HG03175 (cell line): ENCODE measurements at regions not wholly inside any gene's neighbourhood (a gene's known extent, or its start where the extent isn't known, plus 50 kb on each side); places are given as distances from the start of the nearest gene placed in this dataset.

Source experiments
- ATAC-seq: cut with Tn5 transposase; IDR thresholded peaks from one replicate; pipeline ENCODE4 v1.9.1; 2021; ENCODE audit warnings: mild to moderate bottlenecking, moderate library complexity; ENCODE audit not compliant: unreplicated experiment

DNA sequence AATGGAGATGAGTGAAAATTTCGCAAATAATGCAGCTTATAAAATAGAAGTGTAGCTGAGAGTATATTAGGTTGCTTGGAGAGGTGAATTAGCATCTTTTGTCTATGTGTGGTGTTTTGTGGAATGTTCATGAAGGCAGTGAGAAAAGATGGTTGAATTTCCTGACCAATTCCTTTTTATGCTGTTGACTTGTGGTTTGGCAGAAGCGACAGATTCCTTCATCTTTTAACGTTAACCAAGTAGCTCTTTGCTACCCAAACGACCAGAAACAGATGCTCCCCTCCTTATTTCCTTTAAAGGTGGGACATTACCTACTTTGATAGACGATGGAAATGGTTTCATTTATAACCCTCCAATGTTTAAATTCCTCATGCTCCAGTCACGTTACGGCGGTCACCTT is 390.5 kb downstream of the QKI start:
- ATAC-seq = no peak

DNA sequence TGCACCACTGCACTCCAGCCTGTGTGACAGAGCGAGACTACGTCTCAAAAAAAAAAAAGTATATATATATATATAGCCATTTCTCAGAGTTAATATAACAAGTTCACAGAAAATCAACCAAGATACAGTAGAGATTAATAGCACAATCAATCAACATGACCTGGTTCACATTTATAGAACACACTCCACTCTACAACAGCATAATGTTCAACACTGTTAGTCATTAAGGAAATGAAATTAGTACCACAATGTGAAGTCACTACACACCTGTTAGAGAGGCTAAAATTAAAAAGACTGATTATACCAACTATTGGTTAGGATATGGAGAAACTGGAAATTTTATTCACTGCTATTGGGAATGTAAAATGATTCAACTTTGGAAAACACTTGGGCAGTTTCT is 387.7 kb downstream of the QKI start:
- no peak for ATAC-seq

DNA sequence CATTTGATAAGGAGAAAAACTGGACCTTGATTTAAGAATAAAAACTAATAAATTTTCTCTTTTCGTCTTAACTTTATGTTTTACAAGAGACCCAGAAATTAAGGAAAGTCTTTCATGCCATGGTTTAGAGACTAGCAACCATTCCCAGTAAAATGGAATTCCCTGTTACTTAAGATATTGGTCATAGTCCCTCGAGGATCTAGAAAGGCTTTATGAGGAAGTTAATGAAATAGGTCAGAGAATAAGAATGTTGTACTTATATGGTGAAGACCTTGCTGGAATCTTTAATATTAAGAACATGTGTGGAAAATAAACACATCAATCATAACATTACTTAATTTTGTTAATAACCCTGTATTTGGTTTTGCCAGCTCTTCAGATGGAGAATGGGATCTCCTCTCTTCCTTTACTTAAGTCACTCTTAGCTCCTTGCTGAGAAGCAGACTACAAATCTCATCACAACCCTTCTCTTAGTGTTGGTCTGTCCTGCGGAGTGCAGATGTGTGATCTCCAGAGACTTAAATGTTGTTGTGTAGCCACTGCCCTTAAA is 382.9 kb downstream of the QKI start:
- ATAC-seq = no peak

GRCh38 chr6:163793011-163793983 is 378.8 kb downstream of the QKI start:
- ATAC-seq = peak; percentile 86

- no peak for ATAC-seq
Measured at GRCh38 chr6:163790266-163790840, 375.8 kb downstream of the QKI start.

GRCh38 chr6:163789199-163789810 is 374.8 kb downstream of the QKI start:
- ATAC-seq = no peak

GRCh38 chr6:163786995-163787671 is 372.6 kb downstream of the QKI start:
- no peak for ATAC-seq

DNA sequence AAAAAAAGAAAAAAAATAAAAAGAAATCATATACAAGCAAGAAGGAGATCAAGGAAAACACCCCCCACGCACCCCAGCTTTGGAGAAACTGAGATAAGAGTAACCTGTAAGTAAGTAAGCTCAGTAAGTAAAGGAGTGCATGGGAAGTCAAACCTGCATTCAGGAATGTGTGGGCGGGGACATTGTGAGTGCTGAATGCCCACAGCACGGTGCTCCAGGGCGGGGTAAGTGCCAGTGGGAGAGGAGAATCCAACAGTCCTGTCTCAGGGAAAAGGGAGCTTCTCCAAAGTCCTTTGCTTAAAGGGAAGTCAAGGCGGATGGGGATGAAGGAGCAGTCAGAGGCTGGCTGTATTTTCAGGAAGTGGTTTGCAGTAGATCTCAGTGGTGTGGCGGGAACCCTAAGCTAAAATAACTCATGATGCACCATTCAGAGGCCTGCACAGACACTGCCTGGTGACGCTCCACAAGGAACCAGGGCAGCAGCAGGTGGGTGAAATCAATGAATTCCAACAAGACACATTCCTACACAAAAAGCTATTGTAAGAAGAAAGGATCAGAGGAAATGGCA is 368.0 kb downstream of the QKI start:
- peak; percentile 67 for ATAC-seq

DNA sequence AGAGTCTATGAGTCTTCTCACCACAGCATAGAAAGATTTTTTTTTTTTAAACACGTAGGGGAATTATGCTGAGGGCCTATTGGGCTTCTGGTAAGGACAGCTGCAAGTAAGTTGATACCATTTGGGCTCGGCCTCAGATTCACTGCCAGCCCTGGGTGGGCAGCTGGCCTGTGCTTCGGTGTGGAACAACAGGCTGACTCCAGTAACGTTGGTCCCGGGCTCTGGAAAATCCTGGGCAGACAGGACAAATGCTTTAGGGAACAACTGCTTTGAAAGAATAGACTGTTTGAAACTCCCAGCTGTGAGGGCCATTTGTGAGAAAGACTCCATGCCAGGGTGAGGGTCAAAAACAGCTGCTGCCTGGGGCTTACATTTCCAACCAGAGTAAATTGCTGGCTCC is 366.5 kb downstream of the QKI start:
- no peak for ATAC-seq

GRCh38 chr6:163779727-163780284 is 365.3 kb downstream of the QKI start:
- no peak for ATAC-seq

GRCh38 chr6:163777716-163778115 is 363.2 kb downstream of the QKI start:
- ATAC-seq = no peak

DNA sequence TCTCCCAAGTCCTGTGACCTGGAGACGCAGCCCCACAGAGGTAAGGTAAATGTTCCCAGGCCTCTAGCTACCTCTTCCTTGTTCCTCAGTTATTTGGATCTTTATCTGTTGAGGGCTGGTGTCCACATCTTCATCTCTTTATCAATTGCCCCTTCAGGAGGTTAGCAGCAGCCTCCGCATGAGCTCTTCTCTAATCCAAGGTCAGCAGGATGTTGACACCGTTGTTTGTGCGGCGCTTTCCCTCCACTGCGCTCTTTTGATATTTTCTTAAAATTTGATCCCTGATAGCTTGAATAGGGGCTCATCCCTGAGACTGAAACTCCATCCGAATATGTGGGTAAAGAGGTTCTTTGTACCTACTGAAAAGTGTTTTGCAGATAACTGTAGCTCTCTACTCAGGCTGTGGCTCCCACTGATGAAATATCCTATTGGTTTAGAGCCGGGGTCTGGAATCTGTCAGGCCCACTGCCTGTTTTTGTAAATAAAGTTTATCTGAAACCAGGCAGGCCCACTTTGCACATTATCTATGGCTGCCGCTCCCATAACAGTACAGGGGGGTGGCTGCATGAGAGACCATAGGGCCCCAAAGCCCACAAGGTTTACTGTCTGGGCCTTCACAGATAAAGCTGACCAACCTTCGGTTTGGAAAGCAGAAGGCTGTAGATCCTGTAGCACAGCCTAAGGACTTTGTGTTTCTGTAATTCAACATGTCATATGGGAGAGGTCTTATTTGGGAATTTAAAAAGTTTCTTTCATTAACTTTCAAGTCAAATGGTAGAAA is 362.6 kb downstream of the QKI start:
- no peak for ATAC-seq

- ATAC-seq = no peak
Measured at GRCh38 chr6:163776196-163776905, 361.8 kb downstream of the QKI start.

- no peak for ATAC-seq
Measured at GRCh38 chr6:163775313-163775712, 360.8 kb downstream of the QKI start.

- no peak for ATAC-seq
Measured at GRCh38 chr6:163774485-163774884, 360.0 kb downstream of the QKI start.

GRCh38 chr6:163773646-163774045 is 359.1 kb downstream of the QKI start:
- no peak for ATAC-seq

DNA sequence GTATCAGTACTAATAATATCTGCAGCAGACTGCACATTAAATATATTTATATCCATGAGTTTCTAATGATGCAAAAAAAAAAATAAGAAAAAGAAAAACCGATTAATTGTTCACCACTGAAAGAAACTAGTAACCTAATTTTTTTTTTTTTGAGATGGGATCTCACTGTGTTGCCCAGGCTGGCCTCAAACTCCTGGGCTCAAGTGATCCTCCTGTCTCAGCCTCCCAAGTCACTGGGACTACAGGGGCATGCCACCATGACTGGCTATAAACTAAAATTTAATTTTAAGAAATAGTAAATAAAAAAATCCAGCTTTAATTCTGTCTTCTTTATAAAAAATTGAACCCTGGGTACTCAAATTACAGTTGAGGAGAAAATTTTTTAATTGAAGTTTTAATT is 358.2 kb downstream of the QKI start:
- no peak for ATAC-seq

DNA sequence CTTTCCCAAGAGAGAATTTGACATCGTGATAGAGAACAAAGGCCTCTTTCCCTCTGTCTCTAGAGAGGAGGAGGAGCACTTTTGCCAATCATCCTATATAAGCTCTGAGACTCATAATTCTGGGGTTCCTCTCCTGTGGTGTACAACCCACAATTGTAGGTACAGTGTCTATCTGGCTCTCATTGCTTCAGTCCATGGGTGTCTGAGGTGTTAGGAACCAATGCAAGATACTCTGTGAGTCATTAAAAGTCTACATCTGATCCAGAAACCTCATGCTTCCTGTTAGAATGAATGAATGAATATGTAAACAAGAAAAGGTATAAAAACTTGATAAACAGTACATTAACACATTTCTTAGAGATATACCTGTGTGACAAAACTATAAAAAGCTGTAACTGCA is 356.7 kb downstream of the QKI start:
- ATAC-seq = no peak

DNA sequence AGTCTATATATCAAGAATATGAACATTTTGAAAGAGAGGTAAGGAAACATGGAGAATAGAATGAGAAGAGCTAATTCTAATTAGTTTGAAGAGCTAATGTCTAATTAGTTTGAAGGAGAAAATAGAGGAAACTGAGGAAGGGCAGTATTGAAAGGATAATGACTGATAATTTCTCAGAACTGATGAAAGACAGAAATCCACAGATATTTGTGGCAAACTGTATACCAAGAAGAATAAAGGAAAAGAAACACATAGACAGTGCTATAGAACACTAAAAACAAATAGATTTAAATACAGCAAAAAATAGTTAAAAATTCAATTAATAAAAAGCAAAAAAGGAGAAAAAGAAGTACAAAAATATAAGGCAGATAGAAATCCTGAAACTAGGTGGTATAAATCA is 354.4 kb downstream of the QKI start:
- ATAC-seq = no peak
